NK-92 (cell line): ENCODE measurements at regions not wholly inside any gene's neighbourhood (a gene's known extent, or its start where the extent isn't known, plus 50 kb on each side); places are given as distances from the start of the nearest gene placed in this dataset.
"Not testable (repeated sequence)": the region's sequence is repeated elsewhere in the genome, so short reads cannot be mapped to it uniquely, and the experiment has no call there.

ENCODE experiments used
- DNase-seq: peaks from one replicate; lab custom pipeline; 2025; ENCODE audit not compliant: unreplicated experiment; lab: John Stamatoyannopoulos, UW

DNA sequence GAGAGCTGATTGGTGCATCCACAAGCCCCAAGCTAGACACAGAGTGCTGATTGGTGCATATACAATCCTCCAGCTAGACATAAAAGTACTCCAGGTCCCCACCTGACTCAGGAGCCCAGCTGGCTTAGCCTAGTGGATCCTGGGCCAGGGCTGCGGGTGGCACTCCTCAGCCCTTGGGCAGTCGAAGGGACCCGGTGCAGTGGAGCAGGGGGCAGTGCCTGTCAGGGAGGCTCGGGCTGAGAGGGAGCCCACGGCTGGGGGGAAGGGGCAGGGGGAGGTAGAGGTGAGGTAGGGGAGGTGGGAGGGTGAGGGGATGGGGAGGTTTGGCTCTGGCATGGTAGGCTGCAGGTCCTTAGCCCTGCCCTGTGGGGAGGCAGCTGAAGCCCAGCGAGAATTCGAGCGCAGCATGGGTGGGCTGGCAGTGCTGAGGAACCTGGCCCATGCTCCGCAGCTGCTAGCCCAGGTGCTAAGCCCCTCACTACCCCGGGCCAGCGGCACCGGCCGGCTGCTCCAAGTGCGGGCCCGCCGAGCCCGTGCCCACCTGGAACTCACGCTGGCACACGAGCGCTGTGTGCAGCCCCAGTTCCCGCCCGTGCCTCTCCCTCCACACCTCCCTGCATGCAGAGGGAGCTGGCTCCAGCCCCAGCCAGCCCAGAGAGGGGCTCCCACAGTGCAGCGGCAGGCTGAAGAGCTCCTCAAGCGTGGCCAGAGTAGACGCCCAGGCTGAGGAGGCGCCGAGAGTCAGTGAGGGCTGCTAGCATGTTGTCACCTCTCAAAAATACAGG is 742.8 kb downstream of the FAM181B start:
- DNase-seq: no peak

DNA sequence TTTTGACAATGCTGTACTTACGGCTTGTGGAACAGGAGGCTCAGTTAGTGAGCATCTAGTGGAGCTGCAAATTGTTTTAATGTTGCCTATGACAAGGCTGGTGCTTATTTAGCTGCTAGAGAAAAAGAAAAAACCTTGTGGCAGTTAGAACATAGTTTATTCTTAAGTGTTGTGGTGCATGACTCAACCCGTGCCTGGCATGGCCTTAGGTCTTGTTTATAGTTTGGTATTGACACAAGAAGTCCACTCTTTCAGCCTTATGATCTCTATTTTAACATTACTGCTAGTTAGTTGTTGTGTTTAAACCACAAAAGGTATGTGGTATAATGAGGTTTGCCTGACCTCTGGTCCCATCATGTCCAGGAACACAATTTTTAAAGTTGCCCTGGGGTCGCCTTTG is 744.6 kb downstream of the FAM181B start:
- no peak for DNase-seq

DNA sequence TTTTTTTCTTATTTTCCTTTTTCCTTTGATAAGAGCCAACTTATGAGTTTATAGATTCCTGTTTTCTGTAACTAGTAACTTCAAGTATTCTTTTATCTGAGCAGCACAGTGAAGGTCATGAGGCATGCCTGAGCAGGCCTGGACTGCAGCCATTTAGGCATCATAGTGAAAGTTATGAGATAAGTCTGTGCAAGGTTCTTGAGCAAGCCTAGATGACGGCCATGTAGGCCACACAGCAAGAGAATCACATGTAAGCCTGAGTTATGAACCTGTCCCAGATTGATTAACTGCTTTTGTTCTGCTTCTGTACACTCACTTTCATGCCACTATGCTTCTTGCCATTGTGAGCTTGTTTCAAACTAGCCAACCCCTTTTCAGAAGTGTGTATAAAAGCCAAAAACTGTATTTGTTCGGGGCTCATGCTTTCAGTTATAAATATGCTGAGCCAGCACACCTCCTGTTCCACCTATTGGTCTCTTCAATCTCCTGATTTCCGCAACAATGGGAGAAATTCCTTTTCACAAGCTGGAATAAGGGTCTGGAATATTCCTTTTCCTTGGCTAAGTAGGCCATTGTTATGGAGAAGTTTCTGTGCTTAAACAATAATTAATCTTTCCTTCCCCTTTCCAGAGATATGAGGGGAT is 745.7 kb downstream of the FAM181B start:
- DNase-seq: no peak

GRCh38 chr11:81986556-81987161 is 747.0 kb downstream of the FAM181B start:
- DNase-seq: no peak

- no peak for DNase-seq
Observed at GRCh38 chr11:81979448-81979847, 754.2 kb downstream of the FAM181B start.

DNA sequence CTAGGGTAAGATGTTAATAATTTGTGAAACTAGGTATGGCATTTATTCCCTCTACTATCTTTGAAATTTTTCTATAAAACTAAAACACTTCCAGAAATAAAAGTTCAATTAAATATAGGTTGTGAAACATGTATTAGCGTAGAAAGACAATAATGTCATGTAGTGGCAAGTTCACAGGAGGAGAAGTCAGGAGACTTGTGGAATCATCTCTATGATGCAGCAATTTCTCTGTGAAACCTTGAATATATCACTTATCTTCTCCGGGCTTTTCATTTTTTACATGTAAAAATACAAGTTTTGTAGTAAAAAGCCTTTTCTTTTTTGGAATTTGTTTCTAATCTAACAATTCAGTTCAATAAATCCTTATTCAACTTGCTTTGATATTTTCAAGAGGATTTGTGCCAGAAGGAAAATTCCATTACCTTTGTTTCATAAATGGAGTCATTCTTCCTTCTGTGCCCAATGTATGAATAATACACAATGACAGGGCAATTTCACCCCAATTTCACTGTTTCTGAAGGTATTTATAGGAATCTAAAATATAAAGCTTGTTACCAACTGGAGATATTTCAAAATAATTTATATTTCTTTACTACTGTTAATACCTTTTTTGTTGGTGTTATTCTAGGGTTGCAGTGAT is 758.3 kb downstream of the FAM181B start:
- no peak for DNase-seq

DNA sequence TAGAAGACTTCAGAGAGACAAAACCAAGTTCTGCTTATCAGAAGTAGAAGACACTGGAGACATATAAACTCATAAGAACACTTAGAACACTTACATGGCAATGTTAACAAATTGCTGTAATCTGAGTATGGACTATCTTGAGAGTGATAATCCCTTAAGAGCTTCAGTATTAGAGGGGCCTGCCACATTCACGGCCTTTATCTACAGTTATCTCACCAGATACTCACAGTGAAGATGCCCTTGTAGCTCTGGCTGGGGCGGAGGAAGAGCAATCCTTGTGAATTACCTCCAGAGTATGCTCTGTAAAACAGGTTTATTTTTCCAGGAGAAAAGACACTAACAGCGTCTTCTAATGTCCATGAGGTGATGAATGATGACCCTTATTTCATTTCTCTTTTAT is 762.8 kb downstream of the FAM181B start:
- DNase-seq: no peak

GRCh38 chr11:81967242-81967641 is 766.4 kb downstream of the FAM181B start:
- DNase-seq: no peak

- DNase-seq: no peak
Observed at GRCh38 chr11:81966340-81966739, 767.3 kb downstream of the FAM181B start.

DNA sequence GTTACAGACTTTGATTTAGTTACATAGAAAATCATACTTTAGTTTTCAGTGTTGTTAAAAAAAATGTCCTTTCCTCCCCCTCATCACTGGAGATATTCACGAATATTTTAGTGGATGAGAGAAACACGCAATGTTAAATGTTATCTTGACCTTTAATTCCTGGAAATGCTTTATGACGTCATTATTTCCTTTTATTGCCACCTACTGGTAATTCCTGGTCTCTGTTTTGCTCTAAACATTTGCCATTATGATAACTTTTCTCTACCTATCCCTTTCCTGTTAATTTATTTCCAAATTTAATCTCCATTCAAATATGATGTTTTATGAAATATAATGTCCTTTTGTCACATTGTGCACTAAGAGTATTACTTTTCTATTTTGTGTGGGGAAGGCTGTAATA is 770.6 kb downstream of the FAM181B start:
- DNase-seq: no peak

DNA sequence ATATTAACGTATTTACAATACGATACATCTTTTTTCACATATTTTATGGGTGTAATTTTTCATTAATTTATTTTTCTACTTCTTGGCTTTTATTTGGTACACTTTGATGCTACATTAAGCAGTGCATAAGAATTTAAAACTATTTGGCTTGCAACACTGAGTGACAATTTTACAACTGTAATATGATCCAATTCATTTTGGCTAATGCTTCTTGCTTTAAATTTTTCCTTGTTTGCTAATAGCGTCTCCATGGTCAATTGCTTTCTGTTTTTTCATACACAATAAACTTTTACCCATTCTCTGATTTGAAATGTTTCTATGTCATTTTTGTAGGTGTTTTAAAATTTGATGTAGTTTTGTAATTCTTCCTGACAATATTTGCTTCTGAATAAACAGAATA is 773.2 kb downstream of the FAM181B start:
- DNase-seq: no peak

- DNase-seq: no peak
Observed at GRCh38 chr11:81959341-81959740, 774.3 kb downstream of the FAM181B start.

GRCh38 chr11:81954301-81954700 is 779.4 kb downstream of the FAM181B start:
- DNase-seq: not testable (repeated sequence)

- no peak for DNase-seq
Observed at GRCh38 chr11:81946831-81947230, 786.8 kb downstream of the FAM181B start.

DNA sequence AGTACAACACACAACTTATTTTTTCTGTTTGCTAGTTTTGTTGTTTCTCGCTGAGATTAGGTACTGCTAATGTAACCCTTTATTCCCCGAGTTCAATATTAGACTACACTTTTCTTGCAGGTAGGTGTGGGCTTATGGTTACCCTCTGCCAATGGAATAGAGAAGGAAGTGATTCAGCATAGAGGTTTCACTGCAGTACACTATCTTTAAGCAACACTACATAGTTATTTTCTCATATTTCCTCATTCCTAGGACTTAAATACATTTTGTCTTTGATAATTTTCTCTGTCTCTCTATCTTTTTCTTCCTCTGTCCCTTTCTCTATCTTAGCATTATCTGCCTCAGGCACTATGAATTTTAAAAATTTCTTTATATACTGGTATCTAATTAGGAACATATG is 791.0 kb downstream of the FAM181B start:
- DNase-seq: no peak

DNA sequence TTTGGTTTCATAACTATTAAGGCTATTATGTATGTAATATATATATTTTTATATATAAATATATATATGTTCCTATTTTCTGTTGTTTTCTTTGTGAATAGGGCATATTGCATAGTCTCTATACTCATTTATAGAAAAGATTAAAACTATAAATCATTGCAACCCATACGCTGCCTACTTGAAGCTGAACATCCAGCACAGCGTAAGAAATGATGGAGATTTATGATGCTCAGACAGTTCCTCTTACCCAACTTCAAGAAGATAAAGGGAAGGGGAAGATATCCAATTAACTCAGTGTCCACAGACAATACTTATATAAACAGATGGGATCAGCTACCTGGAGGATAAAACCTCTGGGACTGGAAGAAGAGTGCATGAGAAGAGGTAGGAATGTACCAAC is 791.7 kb downstream of the FAM181B start:
- no peak for DNase-seq

- DNase-seq: no peak
Observed at GRCh38 chr11:81932303-81932702, 801.4 kb downstream of the FAM181B start.

GRCh38 chr11:81920205-81920604 is 813.5 kb downstream of the FAM181B start:
- DNase-seq: no peak

GRCh38 chr11:81916451-81916850 is 817.2 kb downstream of the FAM181B start:
- DNase-seq: no peak

GRCh38 chr11:81915045-81915444 is 818.6 kb downstream of the FAM181B start:
- DNase-seq: no peak

GRCh38 chr11:81913793-81914192 is 819.9 kb downstream of the FAM181B start:
- DNase-seq: no peak

GRCh38 chr11:81907996-81908395 is 825.7 kb downstream of the FAM181B start:
- no peak for DNase-seq
